Right lobe of liver (tissue), 4 donors: ENCODE measurements at regions not wholly inside any gene's neighbourhood (a gene's known extent, or its start where the extent isn't known, plus 50 kb on each side); places are given as distances from the start of the nearest gene placed in this dataset.

Experiments
- CTCF ChIP-seq, 4 donors: fragments of 200-600 bp in 3 of 4; fragments of 450-650 bp in 1 of 4; IDR thresholded peaks; one replicate each; pipeline versions ENCODE4 v1.5.1 to v1.8.0; 2016 to 2022; ENCODE audit warnings: antibody characterized with exemption in 4 of 4, mild to moderate bottlenecking in 2 of 4
- POLR2A ChIP-seq: fragments of 450-650 bp; IDR thresholded peaks from one replicate; pipeline ENCODE4 v1.6.1; 2017; ENCODE audit warnings: antibody characterized with exemption, mild to moderate bottlenecking
- donor health status: DM: no; HTN: no; CAD: no.
- donor health status: DM: no; HTN: no; CAD: no.
- donor health status: DM: no; HTN: yes; CAD: no.

- TF ChIP-seq CTCF (IDR thresholded peaks at IDR 0.05) (no peak), POLR2A (no peak)
These were observed 199.2 kb downstream of the RAB38 start for GRCh38 chr11:87976009-87976408.
